Spleen (tissue), 11 donors: ENCODE measurements at regions not wholly inside any gene's neighbourhood (a gene's known extent, or its start where the extent isn't known, plus 50 kb on each side); places are given as distances from the start of the nearest gene placed in this dataset.

Source experiments
- DNase-seq: peaks from one replicate; pipeline ENCODE4 v3.0.0-alpha.2; 2020
- H3K27ac ChIP-seq, 8 donors: fragments of 200-600 bp; sonication (generic) in 7 of 8; 1 replicate in 4 of 8; 2 replicates in 4 of 8; pipeline versions ENCODE4 v1.5.0 to v1.8.0; 2016 to 2021; ENCODE audit warnings: inconsistent platforms in 4 of 8, mild to moderate bottlenecking in 4 of 8, moderate library complexity in 1 of 8
- H3K27me3 ChIP-seq, 7 donors: fragments of 200-600 bp; sonication (generic) in 6 of 7; replicated peaks in 1 of 7; 1 replicate in 4 of 7; 2 replicates in 3 of 7; pipeline versions ENCODE4 v1.5.0 to v1.8.0; 2016 to 2021; ENCODE audit warnings: inconsistent platforms in 3 of 7, mild to moderate bottlenecking in 1 of 7
- H3K36me3 ChIP-seq, 6 donors: fragments of 200-600 bp; sonication (generic) in 5 of 6; 1 replicate in 4 of 6; 2 replicates in 2 of 6; pipeline versions ENCODE4 v1.5.0 to v1.8.0; 2016 to 2021; ENCODE audit warnings: inconsistent platforms in 2 of 6
- H3K4me1 ChIP-seq, 6 donors: fragments of 200-600 bp; sonication (generic) in 5 of 6; 1 replicate in 3 of 6; 2 replicates in 3 of 6; pipeline versions ENCODE4 v1.5.0 to v1.8.0; 2016 to 2021; ENCODE audit warnings: inconsistent platforms in 3 of 6
- H3K4me3 ChIP-seq, 8 donors: fragments of 200-600 bp; sonication (generic) in 7 of 8; 1 replicate in 4 of 8; 2 replicates in 4 of 8; pipeline versions ENCODE4 v1.5.0 to v1.8.0; 2016 to 2021; ENCODE audit warnings: inconsistent platforms in 4 of 8, mild to moderate bottlenecking in 4 of 8, moderate library complexity in 2 of 8
- H3K9me3 ChIP-seq, 8 donors: fragments of 200-600 bp; sonication (generic) in 7 of 8; 1 replicate in 4 of 8; 2 replicates in 4 of 8; pipeline versions ENCODE4 v1.5.0 to v1.8.0; 2016 to 2021; ENCODE audit warnings: inconsistent platforms in 4 of 8
- POLR2A ChIP-seq, 3 donors: fragments of 450-650 bp; IDR thresholded peaks; one replicate each; pipeline ENCODE4 v1.5.1; 2017; ENCODE audit warnings: antibody characterized with exemption in 3 of 3, mild to moderate bottlenecking in 1 of 3
- POLR2AphosphoS5 ChIP-seq, 3 donors: sonication (generic); formaldehyde crosslinking; IDR thresholded peaks; one replicate each; pipeline ENCODE4 v1.5.1; 2017; ENCODE audit warnings: antibody characterized with exemption in 3 of 3
- WGBS, 5 donors: extraction: QIAGEN DNeasy Blood & Tissue Kit in 3 of 5; methylation state at CpG; one replicate each; pipeline versions ENCODE4 v1.1.5 to v1.1.7; 2013 to 2018; 5-methylcytosine and 5-hydroxymethylcytosine counted together
- intact Hi-C: fragments of 100-400 bp; cut with DNase I; formaldehyde crosslinking; loops from one replicate; pipeline ENCODE4 v1.15.0; 2023; ENCODE audit warnings: low total_unique reads
- TF ChIP-seq, protein P1 (sequence below), 11 experiments: fragments of 200-600 bp in 7 of 11; fragments of 450-650 bp in 4 of 11; sonication (generic) in 4 of 11; IDR thresholded peaks in 8 of 11; conservative IDR thresholded peaks in 3 of 11; 1 replicate in 7 of 11; 2 replicates in 4 of 11; pipeline versions ENCODE4 v1.4.0 to v1.8.0; 2016 to 2021; ENCODE audit warnings: antibody characterized with exemption in 11 of 11, inconsistent platforms in 4 of 11, mild to moderate bottlenecking in 1 of 11
- donor health status: healthy with polysubstance abuse.
- donor health status: DM: no; HTN: no; CAD: no; lungs with moderate emphysema.
- donor health status: DM: no; HTN: no; CAD: no.
- donor health status: Bipolar disorder and iron deficiency.
- donor health status: healthy.
- donor health status: DM: no; HTN: no; CAD: no.
- donor health status: DM: yes; HTN: yes; CAD: no.

DNA sequence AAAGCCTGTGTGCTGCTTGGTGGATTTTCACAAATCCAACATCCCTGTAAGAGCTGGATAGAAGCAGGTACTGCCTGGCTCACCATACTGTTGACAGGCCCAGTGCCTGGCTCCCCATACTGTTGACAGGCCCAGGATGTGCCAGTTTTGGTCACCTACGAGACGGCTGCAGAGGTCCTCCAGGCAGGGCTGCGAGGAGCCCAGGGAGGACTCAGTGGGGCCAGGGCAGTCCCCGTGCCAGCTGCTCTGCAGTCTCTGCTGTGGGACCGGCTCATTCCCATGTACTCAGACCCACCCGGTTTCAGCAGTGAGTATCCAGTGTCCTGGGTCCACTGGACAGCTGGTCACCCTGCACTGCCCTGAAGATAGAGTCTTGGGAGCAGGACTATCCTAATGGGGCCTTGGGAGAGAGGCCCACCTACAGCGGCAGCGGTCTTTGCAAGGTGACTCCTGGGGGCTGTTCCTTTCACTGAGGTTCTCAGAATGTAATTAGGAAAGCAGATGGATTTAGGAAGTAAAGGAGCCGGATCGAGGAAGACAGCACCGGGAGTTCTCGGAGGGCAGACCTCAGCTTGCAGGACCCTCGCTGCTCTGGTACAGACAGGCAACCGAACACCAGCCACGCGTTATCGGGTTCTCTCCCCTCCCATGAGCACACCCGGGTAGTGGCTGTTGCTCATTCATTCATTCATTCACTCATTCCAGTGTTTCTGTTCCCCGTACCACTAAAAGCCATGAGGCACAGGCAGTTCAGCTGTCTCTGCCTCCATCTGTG, 106.1 kb downstream of the CTTN start:
- no peaks in the 10 kb centered on the region for H3K4me1 ChIP-seq
- intact Hi-C loops = no loop called here
- no peak overlapping the region for H3K4me3 ChIP-seq
- TF ChIP-seq POLR2AphosphoS5 (IDR thresholded peaks at IDR 0.05) = no peak
- TF ChIP-seq, protein P1, sequence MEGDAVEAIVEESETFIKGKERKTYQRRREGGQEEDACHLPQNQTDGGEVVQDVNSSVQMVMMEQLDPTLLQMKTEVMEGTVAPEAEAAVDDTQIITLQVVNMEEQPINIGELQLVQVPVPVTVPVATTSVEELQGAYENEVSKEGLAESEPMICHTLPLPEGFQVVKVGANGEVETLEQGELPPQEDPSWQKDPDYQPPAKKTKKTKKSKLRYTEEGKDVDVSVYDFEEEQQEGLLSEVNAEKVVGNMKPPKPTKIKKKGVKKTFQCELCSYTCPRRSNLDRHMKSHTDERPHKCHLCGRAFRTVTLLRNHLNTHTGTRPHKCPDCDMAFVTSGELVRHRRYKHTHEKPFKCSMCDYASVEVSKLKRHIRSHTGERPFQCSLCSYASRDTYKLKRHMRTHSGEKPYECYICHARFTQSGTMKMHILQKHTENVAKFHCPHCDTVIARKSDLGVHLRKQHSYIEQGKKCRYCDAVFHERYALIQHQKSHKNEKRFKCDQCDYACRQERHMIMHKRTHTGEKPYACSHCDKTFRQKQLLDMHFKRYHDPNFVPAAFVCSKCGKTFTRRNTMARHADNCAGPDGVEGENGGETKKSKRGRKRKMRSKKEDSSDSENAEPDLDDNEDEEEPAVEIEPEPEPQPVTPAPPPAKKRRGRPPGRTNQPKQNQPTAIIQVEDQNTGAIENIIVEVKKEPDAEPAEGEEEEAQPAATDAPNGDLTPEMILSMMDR (IDR thresholded peaks at IDR 0.05 in 8 of 11, conservative IDR thresholded peaks at IDR 0.05 in 3 of 11) = no peak
- TF ChIP-seq POLR2A (IDR thresholded peaks at IDR 0.05) = no peak
- DNase-seq = peak; percentile 63
- H3K9me3 ChIP-seq = no peaks in the 10 kb centered on the region
- 91 to 94% (median 94%) methylated on average over 18 to 19 of the region's 19 CpGs for WGBS, 5 donors
- no peak overlapping the region for H3K27ac ChIP-seq
- peaks cover 0 to 11% (median 0%) of the 10 kb centered on the region in 7 donors for H3K27me3 ChIP-seq
- H3K36me3 ChIP-seq = no peaks in the 10 kb centered on the region

DNA sequence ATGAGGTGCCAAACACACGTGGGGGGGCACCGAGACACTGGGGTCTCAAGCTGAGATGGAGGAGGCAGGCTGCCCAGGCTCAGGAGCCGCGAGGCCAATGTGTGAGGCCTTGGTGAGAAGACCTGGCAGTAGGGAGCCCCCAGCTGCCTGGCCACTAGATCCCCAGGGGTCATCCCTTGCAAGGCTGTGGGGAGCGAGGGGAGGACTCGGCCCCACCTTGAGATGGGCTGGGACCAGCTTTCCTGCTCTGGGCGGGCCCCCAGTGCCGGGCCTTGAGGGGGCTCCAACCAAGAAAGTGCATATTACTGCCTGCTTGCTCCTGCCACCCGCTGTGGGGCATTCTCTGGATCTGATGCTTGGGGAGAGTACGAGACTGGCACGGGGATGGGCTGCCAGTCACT, 107.0 kb downstream of the CTTN start:
- peak; percentile 54 for DNase-seq
- H3K27ac ChIP-seq = no peak overlapping the region
- no peak for TF ChIP-seq POLR2A (IDR thresholded peaks at IDR 0.05)
- no peak for TF ChIP-seq POLR2AphosphoS5 (IDR thresholded peaks at IDR 0.05)
- TF ChIP-seq, protein P1 (IDR thresholded peaks at IDR 0.05 in 8 of 11, conservative IDR thresholded peaks at IDR 0.05 in 3 of 11) = no peak

DNA sequence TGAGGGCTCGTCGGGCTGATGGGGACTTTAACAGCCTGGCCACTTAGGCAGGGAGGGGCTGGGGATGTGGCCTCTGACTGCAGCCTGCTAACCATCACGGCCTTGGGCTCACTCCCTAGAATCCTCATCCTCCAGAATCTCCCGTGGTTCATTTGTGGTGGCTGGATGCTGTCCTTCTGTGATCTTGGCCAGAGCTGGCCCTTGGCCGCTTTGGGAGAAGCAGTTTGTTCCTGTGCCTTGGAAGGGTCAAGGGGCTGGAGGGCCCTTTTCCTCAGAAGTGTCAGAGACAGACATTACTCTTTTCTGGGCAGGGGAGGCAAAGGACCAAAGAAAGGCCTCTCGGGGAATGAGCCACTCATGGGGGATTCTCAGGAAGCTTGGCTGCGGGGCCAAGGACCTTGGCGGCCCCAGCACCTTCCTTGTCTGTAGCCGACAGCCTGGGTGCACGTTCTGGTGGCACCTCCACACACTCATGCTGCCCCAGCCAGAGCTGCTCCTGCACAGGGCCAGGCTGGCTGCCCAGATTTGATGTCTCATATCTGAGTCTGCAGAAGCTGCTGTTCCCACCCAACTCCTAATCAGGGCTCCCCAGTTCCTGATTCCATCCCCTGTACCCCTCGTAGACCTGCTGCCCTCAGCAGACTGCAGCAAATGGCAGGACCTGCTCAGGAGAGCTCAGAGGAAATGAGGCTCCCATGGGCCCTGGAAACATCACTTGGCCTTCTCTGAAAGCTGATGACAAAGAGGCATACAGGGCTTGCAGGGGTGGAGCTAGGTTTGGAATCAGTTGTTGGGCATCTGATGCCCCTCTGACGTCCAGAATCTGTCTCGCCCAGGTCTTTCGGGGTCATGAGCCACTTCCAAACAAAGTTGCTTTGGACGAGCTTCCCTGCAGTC, 107.7 kb downstream of the CTTN start:
- no peak overlapping the region for H3K27ac ChIP-seq
- WGBS, 5 donors = 63 to 83% (median 76%) methylated on average over 9 to 15 of the region's 15 CpGs
- intact Hi-C loops = no loop called here
- H3K4me1 ChIP-seq = no peaks in the 10 kb centered on the region
- peaks cover 0 to 19% (median 0%) of the 10 kb centered on the region in 7 donors for H3K27me3 ChIP-seq
- TF ChIP-seq POLR2AphosphoS5 (IDR thresholded peaks at IDR 0.05) (no peak), POLR2A (IDR thresholded peaks at IDR 0.05) (no peak)
- TF ChIP-seq, protein P1 (IDR thresholded peaks at IDR 0.05 in 8 of 11, conservative IDR thresholded peaks at IDR 0.05 in 3 of 11) = no peak
- peaks cover 0 to 6% (median 0%) of the 10 kb centered on the region in 8 donors for H3K9me3 ChIP-seq
- H3K4me3 ChIP-seq = no peak overlapping the region
- peak; percentile 69 for DNase-seq
- H3K36me3 ChIP-seq = no peaks in the 10 kb centered on the region

More for the DNA sequence above, 107.0 kb downstream of the CTTN start:
- Histone ChIP-seq H3K4me3 (no peak overlapping the region), H3K27me3 (peaks cover 0 to 19% (median 0%) of the 10 kb centered on the region in 7 donors), H3K4me1 (no peaks in the 10 kb centered on the region), H3K9me3 (no peaks in the 10 kb centered on the region), H3K36me3 (no peaks in the 10 kb centered on the region)
- WGBS, 5 donors = 75 to 95% (median 80%) methylated on average over 9 to 11 of the region's 11 CpGs
- intact Hi-C loops = no loop called here

DNA sequence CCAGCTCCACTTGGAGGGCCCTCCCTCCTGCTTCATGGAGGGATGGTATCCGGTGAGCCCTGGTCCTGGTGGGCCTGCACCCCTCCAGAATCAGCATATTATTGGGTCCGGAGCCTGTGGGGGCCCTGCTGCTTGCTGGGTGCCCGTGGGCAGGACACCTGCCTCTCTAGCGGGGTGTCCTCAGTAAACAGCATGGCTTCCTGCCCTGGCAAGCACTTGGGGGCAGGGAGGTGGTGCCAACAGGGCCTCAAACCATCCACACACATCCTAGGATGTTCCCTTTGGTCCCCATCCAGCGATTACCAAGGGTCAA, 108.3 kb downstream of the CTTN start:
- no peaks in the 10 kb centered on the region for H3K36me3 ChIP-seq
- TF ChIP-seq, protein P1 (IDR thresholded peaks at IDR 0.05 in 8 of 11, conservative IDR thresholded peaks at IDR 0.05 in 3 of 11) = no peak
- TF ChIP-seq POLR2A (IDR thresholded peaks at IDR 0.05) = no peak
- no peak for TF ChIP-seq POLR2AphosphoS5 (IDR thresholded peaks at IDR 0.05)
- H3K4me3 ChIP-seq = no peak overlapping the region
- WGBS, 5 donors = 74 to 91% (median 79%) methylated on average over 4 to 5 of the region's 5 CpGs
- H3K27me3 ChIP-seq = peaks cover 0 to 19% (median 0%) of the 10 kb centered on the region in 7 donors
- peak; percentile 39 for DNase-seq
- H3K4me1 ChIP-seq = no peaks in the 10 kb centered on the region
- no peak overlapping the region for H3K27ac ChIP-seq
- H3K9me3 ChIP-seq = peaks cover 0 to 12% (median 6%) of the 10 kb centered on the region in 8 donors
- intact Hi-C loops = no loop called here
